SK-N-DZ (cell line): ENCODE measurements at regions not wholly inside any gene's neighbourhood (a gene's known extent, or its start where the extent isn't known, plus 50 kb on each side); places are given as distances from the start of the nearest gene placed in this dataset.

ENCODE experiments used
- DNase-seq: peaks from one replicate; pipeline ENCODE4 v3.0.0-alpha.2; 2015; ENCODE audit warnings: low spot score

GRCh38 chr11:70720281-70720680 lies 322.0 kb downstream of the CTTN start:
- DNase-seq: no peak

DNA sequence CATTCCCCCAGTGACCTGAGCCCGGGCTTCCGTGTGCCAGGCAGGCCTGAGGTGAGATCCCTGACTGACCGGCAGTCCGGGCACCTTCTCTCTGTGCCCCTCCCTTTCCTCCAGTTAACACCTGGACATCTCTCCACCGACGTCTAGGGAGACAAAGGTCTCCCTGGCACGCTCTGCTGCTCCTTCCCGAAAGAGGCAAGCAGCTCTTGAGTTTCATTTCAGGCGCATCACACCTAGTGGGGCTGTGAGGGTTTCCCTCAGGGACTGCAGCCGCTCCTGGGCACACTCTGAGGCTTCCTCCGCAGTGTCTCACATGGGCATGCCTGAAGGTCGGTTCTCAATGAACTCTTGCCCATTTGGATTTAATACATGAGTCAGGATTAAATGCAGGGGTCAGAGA lies 322.7 kb downstream of the CTTN start:
- no peak for DNase-seq

DNA sequence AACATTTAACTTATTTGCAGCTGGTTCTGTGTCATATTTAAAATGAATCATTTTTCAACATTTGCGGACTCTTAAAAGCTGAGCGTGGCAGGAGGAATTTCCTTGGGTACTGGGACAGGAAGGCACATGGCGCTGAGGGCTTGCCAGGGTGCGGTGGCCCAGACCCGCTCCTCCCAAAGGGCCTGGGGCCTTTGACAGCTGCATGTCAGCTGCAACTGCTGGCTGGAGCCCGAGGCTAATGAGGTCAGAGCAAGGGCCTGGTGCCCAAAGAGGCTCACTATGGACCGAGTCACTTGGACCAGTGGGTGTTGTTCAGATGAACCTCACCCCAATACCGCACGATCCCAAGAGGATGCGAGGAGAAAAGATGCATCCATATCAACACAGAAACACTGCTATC lies 326.9 kb downstream of the CTTN start:
- no peak for DNase-seq

- DNase-seq: no peak
Observed at GRCh38 chr11:70725739-70726138, 327.4 kb downstream of the CTTN start.

DNA sequence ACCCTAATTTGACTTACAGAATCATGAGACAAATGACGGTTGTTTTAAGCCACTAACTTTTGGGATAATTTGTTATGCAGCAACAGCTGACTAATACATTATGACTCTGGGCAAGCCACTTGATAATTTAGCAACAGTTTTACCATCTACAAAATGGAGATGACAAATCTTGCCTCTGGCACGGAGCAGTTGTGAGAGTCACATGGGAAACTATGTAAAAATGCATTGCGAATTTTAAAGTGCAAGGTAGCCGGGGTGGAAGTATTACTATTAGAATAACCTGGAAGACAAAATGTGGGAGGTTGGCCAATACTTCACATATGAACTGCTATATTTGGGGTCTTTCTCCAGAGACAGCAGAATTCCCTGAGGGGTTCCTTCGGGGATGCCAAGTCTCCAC lies 328.7 kb downstream of the CTTN start:
- DNase-seq: no peak

- no peak for DNase-seq
Observed at GRCh38 chr11:70727899-70728620, 329.7 kb downstream of the CTTN start.

GRCh38 chr11:70729949-70730348 lies 331.6 kb downstream of the CTTN start:
- no peak for DNase-seq

GRCh38 chr11:70730411-70730810 lies 332.1 kb downstream of the CTTN start:
- no peak for DNase-seq

DNA sequence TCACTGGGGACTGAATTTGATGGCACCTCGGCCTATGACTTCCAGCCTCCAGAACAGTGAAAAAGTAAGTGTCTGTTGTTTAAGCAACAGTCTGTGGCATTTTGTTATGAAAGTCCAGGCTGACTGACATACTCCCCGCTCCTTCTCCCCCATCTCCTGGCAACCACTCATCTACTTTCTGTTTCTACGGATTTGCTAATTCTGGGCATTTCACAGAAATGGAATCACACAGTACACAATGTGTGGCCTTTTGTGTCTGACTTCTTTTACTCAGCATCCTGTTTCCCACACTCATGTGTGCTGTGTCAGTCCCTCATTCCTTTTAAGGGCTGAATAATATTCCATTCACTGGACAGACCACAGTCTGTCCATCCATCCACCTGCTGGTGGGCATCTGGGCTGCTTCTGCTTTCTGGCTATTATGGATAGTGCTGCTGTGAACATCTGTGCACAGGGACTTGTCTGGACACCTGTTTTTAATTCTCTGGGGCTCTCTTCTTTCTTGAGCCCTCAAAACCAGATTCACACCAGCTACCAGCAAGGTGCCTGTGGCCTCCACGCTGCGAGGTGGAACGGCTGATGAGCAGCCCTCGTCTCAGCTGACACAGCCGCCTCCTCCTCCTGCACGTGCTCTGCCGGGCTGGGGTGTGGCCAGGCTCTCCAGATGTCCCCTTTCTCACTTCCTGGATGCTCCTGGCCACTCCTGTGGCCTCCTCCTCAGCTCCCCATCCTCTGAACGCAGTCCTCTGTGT lies 333.1 kb downstream of the CTTN start:
- no peak for DNase-seq

- DNase-seq: no peak
Observed at GRCh38 chr11:70732023-70732880, 333.9 kb downstream of the CTTN start.

- no peak for DNase-seq
Observed at GRCh38 chr11:70732881-70733196, 334.5 kb downstream of the CTTN start.

DNA sequence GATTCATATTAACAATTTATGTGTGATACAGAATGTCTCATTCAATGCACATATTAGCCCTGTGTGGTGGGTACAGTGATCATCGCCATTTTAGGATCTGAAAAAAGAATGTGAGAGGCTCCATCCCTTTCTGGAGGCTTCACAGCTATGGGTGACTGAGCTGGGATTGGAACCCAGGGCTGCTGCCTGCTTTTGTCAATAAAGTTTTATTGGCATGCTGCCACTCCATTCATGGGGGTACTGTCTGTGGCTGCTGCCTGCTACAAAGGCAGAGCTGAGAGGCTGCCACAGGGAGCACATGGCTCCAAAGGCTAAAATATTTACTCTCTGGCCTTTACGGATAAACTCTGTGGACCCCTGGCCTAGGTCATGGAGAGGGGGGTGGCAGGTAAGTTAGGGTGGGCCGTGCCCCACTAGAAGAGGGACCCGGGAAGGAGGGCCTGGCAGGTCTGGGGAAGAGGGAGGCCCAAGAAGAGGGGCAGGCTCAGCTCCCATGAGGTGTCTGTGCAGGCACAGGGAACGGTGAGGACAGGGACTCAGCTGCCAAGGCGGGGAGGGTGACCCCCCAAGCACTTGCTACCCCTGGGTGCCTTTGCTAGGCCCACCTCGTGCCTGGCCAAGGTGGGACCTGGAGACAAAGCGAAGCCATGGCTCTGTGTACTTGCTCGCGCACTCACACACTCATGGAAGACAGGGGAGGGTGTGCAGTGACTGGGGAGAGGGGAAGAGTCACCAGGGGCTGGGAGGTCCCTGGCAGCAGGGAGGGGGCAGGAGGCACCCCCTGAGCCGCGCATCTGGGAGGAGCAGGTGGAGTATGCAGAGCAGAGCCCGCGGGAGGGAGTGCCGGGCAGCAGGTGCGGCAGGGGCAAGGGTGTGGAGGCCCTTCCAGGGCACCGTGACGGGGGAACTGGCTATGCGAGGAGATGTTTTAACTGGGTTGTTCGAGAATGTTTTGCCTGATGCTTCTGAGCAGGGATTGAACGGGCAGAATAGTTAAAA lies 335.3 kb downstream of the CTTN start:
- no peak for DNase-seq

- no peak for DNase-seq
Observed at GRCh38 chr11:70734379-70734778, 336.1 kb downstream of the CTTN start.

- DNase-seq: no peak
Observed at GRCh38 chr11:70734911-70735310, 336.6 kb downstream of the CTTN start.

GRCh38 chr11:70735976-70736375 lies 337.6 kb downstream of the CTTN start:
- no peak for DNase-seq

DNA sequence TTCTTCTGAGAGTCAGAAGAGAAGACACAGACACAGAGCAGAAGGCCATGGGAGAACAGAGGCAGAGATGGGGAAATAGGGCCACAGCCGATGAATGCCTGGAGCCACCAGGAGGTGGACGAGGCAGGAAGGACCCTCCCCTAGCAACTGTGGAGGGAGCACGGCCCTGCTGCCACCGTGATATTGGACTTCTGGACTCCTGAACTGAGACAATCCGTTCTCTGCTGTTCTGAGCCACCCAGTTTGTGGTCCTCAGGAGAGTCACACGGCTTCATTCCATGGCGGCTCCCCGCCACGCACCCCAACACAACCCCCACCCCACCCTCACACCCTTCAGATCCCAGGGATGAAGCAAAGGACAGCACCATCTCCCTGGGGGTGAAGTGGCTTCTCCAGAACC lies 338.1 kb downstream of the CTTN start:
- no peak for DNase-seq

DNA sequence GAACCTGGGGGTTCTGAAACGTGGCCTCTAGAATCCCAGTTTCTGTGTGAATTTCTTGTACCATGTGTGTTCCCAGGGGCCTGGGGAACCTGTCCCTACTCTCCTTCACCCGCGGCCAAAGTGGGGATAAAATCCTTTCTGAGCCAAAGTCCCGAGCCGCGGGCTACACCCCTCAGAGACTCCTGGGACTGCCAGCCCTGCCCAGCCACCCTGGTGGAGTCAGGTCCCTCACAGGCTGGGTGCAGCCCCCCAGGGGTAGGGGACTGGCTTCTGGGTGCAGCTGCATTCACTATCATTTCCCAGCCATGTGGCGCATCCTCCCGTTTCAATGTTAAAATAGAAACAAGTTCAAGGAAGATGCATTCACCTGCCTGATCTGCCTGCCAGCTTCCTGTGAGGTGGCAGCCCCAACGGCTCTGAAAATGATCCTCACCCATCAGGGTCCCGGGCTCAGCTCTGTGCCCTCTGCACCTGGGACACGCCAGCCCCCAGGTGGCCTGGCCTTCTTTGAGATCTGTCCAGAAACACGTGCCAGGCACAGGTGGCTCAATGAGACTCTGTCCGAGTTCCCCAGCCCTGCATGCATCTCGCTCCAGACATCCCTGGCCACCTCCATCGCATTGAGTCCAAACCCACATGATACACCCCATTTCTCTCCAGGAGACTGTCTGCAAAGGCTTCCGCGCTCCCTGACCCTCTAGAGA lies 338.8 kb downstream of the CTTN start:
- DNase-seq: no peak

GRCh38 chr11:70737816-70738630 lies 339.7 kb downstream of the CTTN start:
- DNase-seq: no peak

- DNase-seq: no peak
Observed at GRCh38 chr11:70738661-70739060, 340.3 kb downstream of the CTTN start.

DNA sequence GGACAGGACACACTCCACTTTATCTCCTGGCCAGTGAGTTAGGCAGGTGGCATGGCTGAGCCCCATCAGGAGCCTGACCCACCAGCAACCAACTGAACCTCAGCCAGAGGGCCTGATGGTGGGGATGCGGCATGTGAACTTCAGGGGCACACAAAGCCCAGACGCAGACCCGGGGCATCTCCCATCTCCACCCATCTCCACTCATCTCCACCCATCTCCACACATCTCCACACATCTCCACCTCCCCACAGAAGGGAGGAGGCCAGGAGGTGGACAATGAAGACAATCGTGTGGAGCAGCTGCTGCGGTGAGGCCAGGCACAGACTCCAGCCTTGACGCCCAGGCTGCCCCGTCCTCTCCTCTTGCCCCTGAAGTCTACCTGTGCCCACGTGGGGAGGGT lies 340.8 kb downstream of the CTTN start:
- DNase-seq: no peak
